HG02852 (cell line): ENCODE measurements at regions not wholly inside any gene's neighbourhood (a gene's known extent, or its start where the extent isn't known, plus 50 kb on each side); places are given as distances from the start of the nearest gene placed in this dataset.
A peak's percentile ranks its signal among the peaks of the same experiment; 100 is the strongest.

Experiments used
- ATAC-seq: cut with Tn5 transposase; IDR thresholded peaks from one replicate; pipeline ENCODE4 v1.9.1; 2021; ENCODE audit warnings: mild to moderate bottlenecking, moderate library complexity; ENCODE audit not compliant: unreplicated experiment

DNA sequence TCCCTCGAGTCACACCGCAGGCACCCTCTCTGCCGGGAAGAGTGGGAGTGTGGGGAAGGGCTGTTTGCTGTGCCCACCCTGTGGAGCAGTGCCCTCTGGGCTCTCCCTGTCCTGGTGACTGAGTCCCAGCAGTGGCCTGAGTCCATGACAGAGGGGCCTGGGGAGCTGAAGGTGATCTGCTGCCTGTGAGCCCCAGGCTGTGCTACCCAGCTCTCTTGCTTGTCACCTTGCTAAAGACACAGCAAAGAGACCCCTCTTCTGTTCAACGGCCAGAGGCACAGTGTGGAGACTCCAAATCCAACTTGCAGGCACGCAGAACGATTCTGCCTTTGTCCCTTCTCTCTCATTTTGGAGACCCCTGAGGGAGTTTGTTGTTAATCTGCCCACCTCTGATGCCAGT, 232.6 kb downstream of the OPA1 start:
- ATAC-seq: no peak

DNA sequence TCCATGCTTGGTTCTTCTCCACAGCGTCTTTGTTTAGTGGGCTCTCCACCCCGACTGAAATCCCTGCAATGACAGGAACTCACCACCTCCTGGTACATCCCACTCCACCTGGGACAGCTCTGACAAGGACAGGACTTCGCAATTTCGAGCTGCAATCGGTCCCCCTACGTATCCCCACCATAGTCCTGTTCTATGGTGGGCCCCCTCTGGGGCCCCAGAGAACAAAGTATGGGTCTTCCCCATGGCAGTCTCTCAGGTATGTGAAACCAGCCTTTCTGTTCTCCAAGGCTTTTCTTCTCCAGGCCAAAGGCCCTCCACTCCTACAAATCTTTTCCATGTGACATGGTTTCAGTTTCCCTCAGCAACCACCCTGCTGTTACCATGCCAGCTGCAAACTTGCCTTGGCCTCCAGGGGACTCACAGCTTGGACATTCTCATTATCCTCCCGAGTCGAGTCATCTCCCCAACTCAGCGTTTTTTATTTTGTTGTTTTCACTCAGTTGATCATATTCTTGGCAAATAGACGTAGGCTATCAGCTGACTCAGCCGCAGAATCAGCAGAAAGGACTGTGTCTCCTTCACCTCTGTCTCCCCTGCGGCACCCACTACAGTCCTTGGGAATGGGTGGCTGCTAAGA, 233.3 kb downstream of the OPA1 start:
- no peak for ATAC-seq

DNA sequence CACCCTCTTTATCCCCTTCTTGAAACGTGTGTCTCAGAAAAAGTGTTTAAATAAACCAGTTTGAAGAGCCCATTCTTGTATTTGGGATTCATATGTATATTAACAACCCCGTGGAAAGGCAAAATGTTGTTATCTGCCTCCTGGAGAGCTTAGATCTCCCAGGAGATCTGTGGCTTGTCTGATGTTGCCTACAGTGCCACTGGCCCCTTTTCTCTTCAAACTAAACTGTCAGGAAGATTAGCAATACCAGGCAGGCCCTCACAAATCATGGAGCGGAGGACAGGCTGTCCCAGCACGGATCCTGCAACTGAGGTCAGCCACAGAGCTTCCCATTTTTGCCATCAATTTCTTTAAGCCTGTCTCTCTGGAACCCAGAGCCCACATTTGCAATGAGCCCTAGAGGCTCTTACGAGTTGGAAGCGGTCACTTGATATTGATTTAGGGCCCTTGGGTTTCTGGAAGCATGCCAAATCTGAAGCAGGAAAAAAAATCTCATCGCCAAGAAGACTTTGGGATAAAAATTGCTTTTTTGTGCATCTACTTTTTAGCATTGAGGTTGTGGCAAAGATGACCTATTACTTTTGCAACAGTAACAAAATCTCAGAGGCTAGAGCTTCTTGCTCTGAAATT, 234.1 kb downstream of the OPA1 start:
- ATAC-seq: no peak

DNA sequence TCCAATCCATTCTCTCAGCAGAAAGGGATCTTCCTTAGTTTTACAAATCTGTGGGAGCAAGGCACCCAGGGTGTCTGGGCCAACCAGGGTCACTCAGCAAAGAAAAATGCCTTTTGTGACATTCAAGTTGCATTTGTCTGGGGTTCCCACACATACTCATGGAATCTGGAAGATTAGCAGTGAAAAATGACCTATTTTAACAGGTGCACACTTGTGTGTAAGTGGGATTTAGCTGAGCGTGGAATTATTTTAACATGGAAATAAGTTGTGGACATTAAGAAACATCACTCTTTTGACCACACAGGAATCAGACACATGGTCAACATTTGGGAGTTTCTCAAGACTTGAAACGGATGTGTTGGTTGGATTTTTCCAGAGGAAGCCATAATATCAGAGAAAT, 234.9 kb downstream of the OPA1 start:
- no peak for ATAC-seq

DNA sequence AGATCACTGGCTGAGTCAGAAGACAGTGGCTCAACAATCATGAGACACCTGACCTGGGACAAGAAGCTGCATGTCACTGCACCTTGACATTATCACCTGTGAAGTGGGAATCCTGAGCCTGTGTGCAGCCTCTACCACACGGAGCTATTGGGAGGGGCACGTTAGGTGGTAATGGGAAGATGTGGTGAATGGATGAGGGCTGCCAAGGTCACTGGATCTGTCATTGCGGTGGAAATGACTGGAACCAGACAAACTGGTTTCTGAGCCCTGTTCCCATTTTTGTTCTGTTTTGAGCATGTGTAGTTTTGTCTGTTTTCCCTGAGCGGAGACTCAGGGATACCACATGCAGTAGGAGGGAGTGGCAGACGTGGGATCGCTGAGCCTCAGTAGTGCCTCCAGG, 235.5 kb downstream of the OPA1 start:
- ATAC-seq: no peak

DNA sequence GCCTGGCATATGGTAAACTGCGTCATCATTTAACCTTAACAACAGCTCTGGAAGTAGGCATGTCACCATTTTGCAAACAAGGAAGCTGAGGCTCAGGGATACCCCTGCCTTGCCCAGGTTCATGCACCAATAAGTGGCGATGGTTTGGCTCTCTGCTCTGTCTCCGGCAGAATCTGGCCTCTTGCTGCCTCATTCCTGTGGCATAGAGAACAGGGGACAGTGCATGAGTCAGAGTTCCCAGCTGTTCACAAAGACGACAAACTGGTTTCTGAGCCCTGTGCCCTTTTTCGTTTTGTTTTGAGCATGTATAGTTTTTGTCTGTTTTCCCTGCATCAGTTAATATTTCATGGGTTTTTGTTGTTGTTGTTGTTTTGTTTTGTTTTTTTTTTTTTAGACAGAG, 236.8 kb downstream of the OPA1 start:
- ATAC-seq: no peak

DNA sequence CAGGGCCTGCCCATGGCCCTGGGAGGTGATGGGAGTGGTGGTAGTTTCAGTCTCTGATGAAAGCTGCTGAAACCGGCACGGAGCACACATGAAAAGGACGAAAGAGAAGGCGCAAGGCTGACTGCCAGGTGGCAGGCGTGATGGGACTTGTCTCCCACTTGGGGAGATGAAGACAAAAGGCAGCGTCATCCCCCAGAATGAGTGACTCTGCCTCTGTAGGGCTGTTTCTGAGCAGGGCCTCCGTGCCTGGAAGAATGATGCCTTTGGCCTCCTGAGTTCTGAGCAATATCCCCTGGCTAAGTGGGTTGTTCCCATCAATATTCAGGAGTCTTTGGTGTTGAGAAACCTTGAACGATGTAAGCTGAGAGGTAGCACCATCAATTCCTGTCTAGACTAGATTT, 237.8 kb downstream of the OPA1 start:
- no peak for ATAC-seq

DNA sequence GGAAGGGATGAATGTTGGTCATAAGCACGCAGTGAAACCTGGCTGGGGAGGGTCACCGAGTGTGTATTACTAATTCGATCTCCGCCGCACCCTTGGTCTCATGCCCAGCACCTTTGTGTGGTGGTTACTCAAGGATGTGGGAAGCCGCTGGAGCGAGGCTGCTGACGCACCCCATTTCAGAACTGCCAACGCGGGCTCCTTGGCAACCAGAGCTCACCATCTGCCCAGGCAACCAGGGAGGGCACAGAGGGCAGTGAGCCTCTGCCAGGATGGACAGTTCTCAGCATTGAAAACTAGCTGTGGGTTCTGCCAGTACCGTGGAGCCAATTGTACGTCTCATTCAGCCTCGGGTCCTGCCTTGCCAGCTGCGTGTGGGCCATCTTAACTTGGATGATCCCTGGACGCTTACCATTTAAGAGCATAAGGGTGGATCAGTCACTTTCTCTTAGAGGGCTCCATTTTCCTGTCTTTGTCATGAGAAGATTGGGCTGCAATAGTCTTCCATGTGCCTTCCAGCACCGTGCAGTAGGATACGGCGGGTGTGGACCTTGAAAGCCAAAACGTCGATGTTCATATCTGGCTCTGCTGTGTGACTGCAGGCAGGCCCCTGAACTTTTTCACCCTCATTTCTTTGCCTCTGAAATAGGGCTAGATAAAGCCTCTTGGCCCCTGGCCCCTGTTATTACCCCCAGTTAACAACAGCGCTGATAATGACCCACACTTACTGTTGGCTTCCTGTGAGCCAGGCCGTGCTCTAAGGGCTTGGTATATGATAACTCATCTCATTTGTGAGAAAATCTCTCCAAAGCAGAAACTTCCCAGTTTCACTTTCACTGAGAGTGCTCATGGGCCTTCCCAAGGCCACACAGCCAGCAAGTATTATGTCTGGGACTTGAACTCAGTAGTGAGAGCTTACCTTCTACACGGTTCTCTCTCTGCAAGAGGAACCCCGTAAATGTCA, 238.8 kb downstream of the OPA1 start:
- ATAC-seq: peak; percentile 82

DNA sequence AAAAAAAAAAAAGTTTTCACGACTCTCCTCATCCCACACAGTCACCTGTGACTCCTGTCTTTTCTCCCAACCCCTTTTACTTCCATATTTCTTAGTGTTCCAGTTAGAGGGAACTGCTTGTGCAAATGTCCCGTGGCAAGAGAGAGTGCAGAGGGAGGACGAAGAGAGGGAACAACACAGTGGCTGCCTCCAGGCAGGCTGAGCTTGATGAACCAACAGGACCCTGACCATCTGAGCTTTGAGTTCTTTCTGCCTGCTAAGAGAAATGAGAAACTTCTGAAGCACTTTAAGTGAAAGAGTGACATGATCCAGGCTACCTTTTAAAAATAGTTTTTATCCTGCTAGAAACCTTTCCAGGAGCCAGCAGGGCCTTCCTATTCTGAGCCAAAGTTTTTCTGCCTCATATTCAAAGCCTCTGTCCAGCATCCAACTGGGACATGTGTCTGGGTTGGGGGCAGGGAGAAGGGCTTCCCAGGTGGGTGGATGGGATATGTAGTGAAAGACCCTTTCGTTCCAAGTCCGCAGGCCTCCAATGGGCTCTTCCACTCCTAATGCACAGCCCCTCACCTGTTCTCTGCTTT, 239.9 kb downstream of the OPA1 start:
- no peak for ATAC-seq

DNA sequence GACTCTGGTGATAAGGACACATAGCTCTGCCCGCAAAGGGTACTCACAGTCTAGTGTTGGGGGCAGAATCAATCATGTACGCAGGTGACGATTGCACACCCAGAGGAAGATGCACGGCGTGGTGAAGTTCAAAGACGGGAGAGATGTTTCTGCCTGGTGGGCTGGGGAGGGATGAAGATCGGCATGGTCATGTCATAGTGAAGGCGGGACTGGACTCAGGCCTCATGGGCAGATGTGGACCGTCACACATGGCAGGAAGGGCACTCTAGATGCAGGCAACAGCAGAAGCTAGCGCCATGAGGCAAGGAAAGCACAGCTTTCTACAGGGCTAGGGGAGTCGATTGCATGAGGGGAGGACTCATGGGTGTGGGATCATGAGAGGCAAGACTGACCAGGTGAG, 240.6 kb downstream of the OPA1 start:
- no peak for ATAC-seq

DNA sequence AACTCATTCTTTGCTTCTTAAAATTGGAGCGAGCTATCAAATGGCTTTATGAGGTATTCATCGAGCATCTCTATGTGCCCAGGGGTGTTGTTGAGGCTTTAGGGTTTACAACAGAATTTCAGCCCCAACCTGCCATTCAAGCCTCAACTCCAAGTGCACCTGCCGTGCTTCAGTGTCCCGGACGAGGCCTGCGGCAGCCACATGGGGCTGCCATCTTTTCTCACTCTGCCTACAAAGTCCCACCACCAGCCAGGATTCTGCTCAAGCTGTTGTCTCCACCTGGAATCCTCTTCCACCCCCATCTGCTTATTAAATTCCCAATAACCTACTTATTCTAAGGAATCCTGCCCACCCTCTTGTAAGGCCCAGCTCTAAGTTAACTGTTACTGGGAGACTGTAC, 242.4 kb downstream of the OPA1 start:
- ATAC-seq: no peak

DNA sequence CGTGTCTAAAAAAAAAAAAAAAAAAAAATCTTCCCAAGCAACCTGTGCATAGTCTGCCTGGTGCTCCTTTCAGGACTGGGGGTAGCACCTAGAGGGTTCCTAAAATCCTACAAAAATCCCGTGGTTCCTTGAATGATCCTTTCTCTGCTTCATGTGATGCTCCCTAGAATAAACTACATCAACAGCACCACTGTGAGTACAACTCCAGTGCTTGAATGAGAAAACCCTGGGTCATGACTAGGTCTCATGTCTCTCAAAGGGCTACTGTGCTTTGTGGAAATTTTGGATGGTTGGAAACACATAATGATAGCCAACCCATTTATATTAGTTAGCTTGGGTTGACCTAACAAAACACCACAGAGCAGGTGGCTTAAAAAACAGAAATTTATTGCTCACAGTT, 243.5 kb downstream of the OPA1 start:
- ATAC-seq: no peak

DNA sequence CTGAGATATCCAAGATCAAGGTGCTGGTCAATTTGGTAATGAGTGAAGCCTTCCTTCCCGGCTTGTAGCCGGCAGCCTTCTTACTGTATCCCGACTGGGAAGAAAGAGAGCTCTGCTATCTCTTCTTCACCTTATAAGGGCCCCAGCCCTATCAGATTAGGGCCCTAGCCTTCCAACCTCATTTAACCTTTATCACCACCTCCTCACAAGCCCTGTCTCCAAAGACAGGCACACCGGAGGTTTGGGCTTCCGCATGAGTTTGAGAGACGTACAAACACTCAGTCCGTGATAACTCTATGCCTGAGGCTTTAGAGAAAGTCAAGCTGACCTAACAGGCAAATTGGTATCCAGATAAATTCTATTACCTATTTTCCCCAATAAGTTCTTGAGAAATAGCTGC, 243.9 kb downstream of the OPA1 start:
- no peak for ATAC-seq

DNA sequence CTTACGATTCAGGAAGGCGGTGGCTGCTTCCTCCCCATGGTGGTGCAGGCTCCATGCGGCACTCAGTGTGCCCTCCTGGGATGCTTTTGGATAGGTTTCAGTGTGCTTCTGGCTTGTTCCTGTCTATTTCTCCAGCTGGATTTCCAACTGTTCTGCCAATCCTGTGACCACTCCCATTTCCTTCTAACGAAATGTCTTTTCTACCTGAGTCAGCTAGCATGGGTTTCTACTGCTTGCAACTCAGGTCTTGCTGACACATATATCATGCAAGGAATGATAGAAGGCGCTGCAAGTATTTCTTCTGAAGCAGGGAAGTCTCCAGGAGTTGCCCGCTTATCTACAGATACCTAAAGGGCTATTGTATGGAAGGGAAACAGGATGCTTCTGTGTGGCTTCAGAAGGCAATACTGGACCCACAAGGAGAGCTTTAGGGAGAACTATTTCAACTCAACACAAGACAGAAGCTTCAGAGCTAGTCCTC, 244.4 kb downstream of the OPA1 start:
- ATAC-seq: no peak

DNA sequence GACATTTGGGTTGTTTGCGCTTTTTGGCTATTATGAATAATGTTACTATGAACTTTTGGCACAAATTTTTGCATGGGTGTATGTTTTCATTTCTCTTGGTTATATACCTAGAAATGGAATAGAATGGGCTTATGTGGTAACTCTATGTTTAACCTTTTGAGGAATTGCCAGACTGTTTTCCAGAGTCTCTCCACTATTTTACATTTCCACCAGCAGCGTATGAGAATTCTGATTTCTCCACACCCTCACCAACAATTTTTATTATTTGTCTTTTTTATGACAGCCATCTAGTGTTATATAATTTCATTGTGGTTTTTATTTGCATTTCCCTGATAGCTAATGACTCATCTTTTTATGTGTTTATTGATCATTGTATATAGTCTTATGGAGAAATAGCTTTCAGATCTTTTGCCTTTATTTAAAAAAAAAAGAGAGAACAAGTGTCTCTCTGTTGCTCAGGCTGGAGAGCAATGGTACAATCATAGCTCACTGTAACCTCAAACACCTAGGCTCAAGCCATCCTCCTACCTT, 247.2 kb downstream of the OPA1 start:
- ATAC-seq: no peak

DNA sequence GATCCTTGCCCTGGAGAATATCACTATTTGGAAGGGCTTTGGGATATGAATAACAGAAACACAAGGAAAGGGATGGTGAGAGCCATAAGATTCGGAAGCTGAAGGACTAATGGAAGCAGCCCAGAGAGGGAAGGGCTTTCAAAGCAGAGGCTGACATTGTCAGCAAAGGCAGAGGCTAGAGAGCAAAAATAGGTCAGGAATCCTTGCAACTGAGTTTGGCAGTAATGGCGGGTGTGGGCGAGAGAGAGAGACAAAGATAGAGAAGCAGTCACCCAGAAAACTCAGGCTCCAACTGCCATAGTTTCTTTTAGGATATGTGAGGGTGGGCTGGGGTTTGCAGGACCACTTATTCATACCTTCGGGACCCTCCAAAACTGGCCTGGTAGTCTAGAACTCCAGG, 248.6 kb downstream of the OPA1 start:
- no peak for ATAC-seq

DNA sequence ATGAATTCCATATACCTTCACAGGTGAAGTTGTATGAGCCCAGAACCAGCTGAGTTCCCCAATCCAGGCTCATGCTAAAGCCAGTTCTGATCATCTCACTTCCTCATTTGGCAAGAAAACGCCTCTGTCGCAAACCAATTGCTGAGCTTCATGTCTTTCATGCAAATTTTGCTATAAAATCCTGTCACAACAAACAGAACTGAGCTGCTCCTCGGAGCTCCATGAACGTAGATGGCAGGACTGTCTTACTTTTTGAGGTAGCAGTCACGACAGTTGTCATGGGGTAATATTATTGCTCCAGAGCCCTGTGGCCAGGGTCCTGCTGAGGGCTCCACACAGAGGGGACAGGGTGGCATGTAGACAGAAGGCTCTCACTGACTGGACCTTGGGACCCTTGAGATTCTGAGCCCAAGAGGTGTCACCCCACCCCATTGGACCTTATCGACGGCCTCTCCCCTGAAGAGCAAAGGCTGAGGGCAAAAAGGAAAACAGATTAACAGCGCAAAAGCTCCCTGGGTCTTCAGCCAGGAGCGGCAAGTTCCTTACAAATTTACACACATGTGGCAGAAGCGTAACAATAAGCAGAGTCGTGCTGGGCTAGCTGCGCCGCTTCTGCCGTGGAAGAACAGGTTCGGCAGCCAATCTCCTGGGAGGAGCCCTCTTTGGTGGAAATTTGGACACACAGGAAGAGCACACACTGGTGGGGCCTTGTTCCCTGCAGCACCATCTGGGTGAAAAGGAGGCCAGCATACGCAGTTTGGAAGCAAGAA, 249.2 kb downstream of the OPA1 start:
- ATAC-seq: peak; percentile 86

DNA sequence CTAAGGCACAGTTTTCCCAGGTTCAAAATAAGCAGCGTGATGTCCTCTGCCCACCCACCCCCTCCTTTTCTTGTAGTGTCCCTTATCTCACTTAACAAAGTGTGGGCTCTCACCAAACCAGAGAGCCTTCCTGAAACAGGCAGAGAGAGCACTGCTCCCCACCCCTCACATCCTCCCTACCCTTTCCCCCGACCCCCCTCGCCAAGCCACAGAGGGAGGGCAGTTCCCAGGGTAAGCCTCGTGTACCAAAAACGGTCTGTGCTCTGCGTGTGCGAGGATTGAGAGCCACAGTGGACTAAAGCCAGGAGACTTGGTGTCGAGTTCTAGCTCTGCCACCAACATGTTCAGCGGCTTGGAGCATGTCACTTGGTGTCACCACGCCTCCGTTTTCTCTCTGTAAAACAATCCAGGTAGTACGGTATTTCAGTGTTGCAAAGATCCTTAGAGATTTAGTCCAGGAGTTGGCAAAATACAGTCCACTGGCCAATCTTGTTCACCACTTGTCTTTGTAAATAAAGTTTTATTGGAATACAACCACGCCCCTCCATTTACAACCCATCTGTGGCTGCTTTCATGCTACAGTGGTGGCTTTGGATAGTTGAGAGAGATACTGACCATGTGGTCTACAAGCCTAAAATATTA, 249.9 kb downstream of the OPA1 start:
- no peak for ATAC-seq

DNA sequence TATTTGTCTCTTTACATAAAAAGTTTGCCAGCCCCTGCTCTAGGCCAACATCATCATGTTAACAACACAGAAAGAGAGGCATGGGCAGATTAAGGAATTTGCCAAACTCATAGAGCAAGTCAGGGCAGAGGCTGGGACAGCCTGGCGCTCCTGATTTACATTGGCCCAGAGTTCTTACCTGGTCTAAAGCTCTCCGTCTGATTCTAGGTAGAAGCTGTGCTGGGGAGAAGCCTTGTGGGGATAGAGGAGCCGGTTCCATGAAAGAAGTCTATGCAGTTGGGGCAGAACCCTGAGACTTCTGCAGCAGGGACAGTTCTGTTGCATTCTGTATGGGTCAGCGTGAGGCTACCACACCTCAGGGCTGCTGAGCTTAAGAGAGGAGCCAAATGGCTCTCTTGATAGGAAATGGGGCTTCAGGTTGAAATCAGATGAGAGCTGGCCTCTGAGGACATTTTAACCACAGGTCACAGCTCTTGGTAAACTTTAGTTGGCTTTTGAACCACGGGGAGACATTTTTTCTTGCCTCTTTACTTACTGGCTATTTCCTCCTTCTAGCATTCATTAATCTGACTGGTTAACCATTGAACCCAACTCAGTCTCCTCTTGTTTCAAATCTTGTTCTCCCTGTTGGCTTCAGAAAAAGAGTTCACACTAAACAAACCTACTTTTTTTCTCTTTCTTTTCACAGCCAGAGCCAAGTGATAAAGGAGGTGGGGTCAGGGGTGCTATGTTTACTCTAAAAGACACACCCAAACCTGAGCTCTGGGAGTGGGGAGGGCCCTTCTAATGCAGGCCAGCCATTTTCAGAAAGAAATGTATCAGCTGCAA, 250.7 kb downstream of the OPA1 start:
- no peak for ATAC-seq
